CD4-positive, alpha-beta memory T cell (primary cell): ENCODE measurements at regions not wholly inside any gene's neighbourhood (a gene's known extent, or its start where the extent isn't known, plus 50 kb on each side); places are given as distances from the start of the nearest gene placed in this dataset.

ENCODE experiments used
- CTCF ChIA-PET: fragments of 350-600 bp; sonication (Branson Sonifier 250); formaldehyde crosslinking; loops from one replicate; lab custom pipeline; 2021; ENCODE audit warnings: inconsistent platforms; ENCODE audit not compliant: partially characterized antibody; lab: Charles Lee
- POLR2A ChIA-PET: fragments of 350-600 bp; sonication (Branson Sonifier 250); formaldehyde crosslinking; loops from one replicate; lab custom pipeline; 2021; ENCODE audit not compliant: partially characterized antibody; lab: Charles Lee
- DNase-seq, 5 donors: peaks; one replicate each; pipeline versions ENCODE4 v3.0.0 to v3.0.0-alpha.2; 2020 to 2022; ENCODE audit warnings: mixed read lengths in 1 of 5
- H3K27ac ChIP-seq: one replicate; pipeline ENCODE4 v1.7.0; 2013; ENCODE audit warnings: low read depth, low read length
- H3K27me3 ChIP-seq: 2 replicates; pipeline ENCODE4 v1.7.0; 2013; ENCODE audit warnings: mild to moderate bottlenecking, low read length, moderate library complexity; ENCODE audit not compliant: insufficient read depth
- H3K36me3 ChIP-seq: 2 replicates; pipeline ENCODE4 v1.7.0; 2013; ENCODE audit warnings: mild to moderate bottlenecking, low read length, moderate library complexity; ENCODE audit not compliant: insufficient read depth
- H3K4me1 ChIP-seq: 2 replicates; pipeline ENCODE4 v1.7.0; 2013; ENCODE audit warnings: mild to moderate bottlenecking, low read length, moderate library complexity; ENCODE audit not compliant: insufficient read depth
- H3K4me3 ChIP-seq, 2 donors: one replicate each; pipeline ENCODE4 v1.7.0; 2013; ENCODE audit warnings: low read length in 2 of 2, mild to moderate bottlenecking in 1 of 2
- H3K9me3 ChIP-seq, 2 donors: one replicate each; pipeline ENCODE4 v1.7.0; 2013; ENCODE audit warnings: low read length in 2 of 2, control low read depth in 1 of 2; ENCODE audit not compliant: control insufficient read depth in 1 of 2
- H3K27ac Mint-ChIP-seq, 7 donors: one replicate each; pipeline ENCODE4 v1.8.0; 2020 to 2021; ENCODE audit warnings: mixed read lengths in 7 of 7, mild to moderate bottlenecking in 6 of 7, inconsistent platforms in 3 of 7, moderate library complexity in 3 of 7
- H3K27me3 Mint-ChIP-seq, 2 donors: one replicate each; pipeline ENCODE4 v1.8.0; 2020 to 2021; ENCODE audit warnings: mixed read lengths in 2 of 2
- H3K36me3 Mint-ChIP-seq, 2 donors: one replicate each; pipeline ENCODE4 v1.8.0; 2020 to 2021; ENCODE audit warnings: mixed read lengths in 2 of 2, inconsistent platforms in 1 of 2, mild to moderate bottlenecking in 1 of 2
- H3K4me1 Mint-ChIP-seq, 4 donors: one replicate each; pipeline ENCODE4 v1.8.0; 2020 to 2021; ENCODE audit warnings: mixed read lengths in 4 of 4, mild to moderate bottlenecking in 1 of 4
- H3K4me3 Mint-ChIP-seq, 8 donors: one replicate each; pipeline ENCODE4 v1.8.0; 2020 to 2021; ENCODE audit warnings: mixed read lengths in 8 of 8, mild to moderate bottlenecking in 7 of 8, moderate library complexity in 6 of 8, inconsistent platforms in 3 of 8
- H3K9me3 Mint-ChIP-seq, 8 donors: one replicate each; pipeline ENCODE4 v1.8.0; 2020 to 2021; ENCODE audit warnings: mixed read lengths in 8 of 8, mild to moderate bottlenecking in 5 of 8, inconsistent platforms in 3 of 8, moderate library complexity in 1 of 8
- intact Hi-C: fragments of 100-400 bp; cut with micrococcal nuclease; formaldehyde crosslinking; loops from one replicate; pipeline ENCODE4 v1.15.1; 2023

DNA sequence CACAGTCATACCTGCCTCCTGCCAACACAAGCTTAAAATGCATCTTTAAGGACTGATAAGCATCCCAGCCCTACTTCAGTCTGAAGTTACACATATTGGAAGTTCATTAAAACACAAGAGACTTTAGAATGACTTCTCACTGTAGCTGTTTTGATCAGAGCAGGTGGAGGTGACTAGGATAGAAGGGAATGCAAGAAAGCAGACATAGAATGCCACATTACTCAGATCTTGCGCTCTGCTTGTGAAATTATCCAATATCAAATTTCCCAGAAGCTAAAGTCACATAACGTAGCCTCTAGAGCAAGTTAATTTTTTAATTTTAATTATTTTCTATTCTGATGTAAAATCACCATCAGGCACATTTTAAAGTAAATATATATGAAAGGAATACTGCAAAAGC, 306.5 kb downstream of the PLOD2 start:
- no peaks in the 10 kb centered on the region for H3K36me3 ChIP-seq
- CTCF ChIA-PET, result no interaction called here
- DNase-seq, result no peak
- no peaks in the 10 kb centered on the region for H3K27me3 Mint-ChIP-seq
- no peak overlapping the region for H3K4me3 ChIP-seq
- peaks cover 0 to 5% (median under 1%) of the 10 kb centered on the region in 8 donors for H3K9me3 Mint-ChIP-seq
- H3K9me3 ChIP-seq, result no peaks in the 10 kb centered on the region
- H3K27me3 ChIP-seq, result no peaks in the 10 kb centered on the region
- H3K27ac ChIP-seq, result no peak overlapping the region
- no peaks in the 10 kb centered on the region for H3K36me3 Mint-ChIP-seq
- intact Hi-C loops, result no loop called here
- H3K4me1 Mint-ChIP-seq, result no peaks in the 10 kb centered on the region
- H3K4me1 ChIP-seq, result no peaks in the 10 kb centered on the region
- POLR2A ChIA-PET, result no interaction called here
- H3K27ac Mint-ChIP-seq, result peak overlapping the region in 1 of 7 donors; percentile 3
- H3K4me3 Mint-ChIP-seq, result no peak overlapping the region

DNA sequence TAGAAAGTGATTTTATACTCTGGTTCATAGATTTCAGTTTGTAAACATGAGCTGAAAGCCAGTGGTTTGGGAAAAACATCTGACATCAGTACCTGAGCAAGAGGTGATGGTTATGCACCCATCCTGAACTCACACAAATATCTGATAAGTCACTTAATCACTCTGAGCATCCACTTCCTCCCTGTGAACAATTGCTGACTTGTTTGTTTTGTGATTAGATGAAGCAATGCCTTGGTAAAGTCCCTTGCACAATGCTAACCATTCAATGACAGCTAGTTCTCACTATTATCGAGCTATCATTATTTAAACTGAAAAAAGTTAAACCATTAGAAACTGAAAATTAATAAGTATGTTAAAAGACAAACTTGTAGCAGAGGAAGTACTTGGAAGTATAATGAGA, 303.0 kb downstream of the PLOD2 start:
- H3K9me3 ChIP-seq, result no peaks in the 10 kb centered on the region
- DNase-seq, result no peak
- ChIA-PET POLR2A (no interaction called here), CTCF (no interaction called here)
- Mint-ChIP-seq H3K36me3 (no peaks in the 10 kb centered on the region), H3K4me3 (no peak overlapping the region), H3K27me3 (no peaks in the 10 kb centered on the region), H3K27ac (no peak overlapping the region), H3K9me3 (peaks cover 0 to 3% (median under 1%) of the 10 kb centered on the region in 8 donors), H3K4me1 (no peaks in the 10 kb centered on the region)
- H3K36me3 ChIP-seq, result no peaks in the 10 kb centered on the region
- H3K27ac ChIP-seq, result no peak overlapping the region
- H3K4me3 ChIP-seq, result no peak overlapping the region
- intact Hi-C loops, result no loop called here
- no peaks in the 10 kb centered on the region for H3K4me1 ChIP-seq
- no peaks in the 10 kb centered on the region for H3K27me3 ChIP-seq

DNA sequence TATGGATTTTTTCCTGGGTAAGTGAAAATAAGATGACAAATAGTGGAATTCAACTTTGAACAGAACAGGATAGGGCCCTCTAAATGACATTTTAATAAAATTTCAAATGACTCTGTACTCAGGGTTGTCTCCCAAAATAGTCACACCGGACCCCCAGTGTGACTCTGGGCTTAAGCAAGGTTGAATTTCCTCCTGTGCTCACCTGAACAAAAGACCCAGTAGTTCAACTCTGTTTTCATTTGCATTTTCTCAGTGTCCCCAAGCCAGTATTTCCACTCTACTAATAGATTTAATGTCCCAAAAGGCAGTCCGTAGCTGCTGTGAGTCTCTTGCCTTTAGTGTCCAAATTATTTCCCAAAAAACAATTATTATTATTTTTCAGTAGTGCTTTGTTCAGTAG, 296.6 kb downstream of the PLOD2 start:
- no peak overlapping the region for H3K27ac ChIP-seq
- H3K9me3 Mint-ChIP-seq, result peaks cover 0 to 10% (median 0%) of the 10 kb centered on the region in 8 donors

DNA sequence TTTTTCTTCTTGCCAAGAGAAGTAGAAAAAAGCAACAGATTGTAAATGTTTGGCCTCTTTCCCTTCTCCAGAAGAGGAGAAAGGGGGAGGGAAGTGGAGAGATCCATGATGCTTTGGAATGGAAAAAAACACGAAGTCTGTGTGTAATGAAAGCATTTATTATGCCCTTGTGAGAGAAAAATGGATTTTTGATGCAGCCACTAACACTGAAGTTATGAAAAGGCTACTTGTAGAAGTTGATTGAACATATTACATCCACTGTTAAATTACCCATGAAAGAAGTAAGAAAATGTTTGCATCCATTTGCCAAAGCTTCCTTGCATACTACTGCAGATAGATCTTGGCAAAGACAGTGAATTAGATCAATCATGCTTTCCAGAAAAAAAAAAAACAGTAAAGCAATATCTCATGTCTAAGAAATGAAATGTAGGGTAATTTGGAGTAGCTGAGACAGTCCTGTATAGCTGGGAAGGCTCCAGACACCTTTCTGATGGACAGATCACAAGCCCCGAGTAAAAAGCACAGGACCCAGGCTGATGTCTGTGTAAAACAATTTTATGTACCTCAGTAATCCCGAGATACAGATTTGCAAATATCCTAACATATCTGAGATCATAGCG, 295.5 kb downstream of the PLOD2 start:
- POLR2A ChIA-PET, result no interaction called here
- H3K4me1 Mint-ChIP-seq, result no peaks in the 10 kb centered on the region
- Histone ChIP-seq H3K9me3 (no peaks in the 10 kb centered on the region), H3K27me3 (no peaks in the 10 kb centered on the region), H3K4me3 (no peak overlapping the region), H3K27ac (no peak overlapping the region), H3K36me3 (no peaks in the 10 kb centered on the region), H3K4me1 (no peaks in the 10 kb centered on the region)
- DNase-seq, result no peak
- no peaks in the 10 kb centered on the region for H3K27me3 Mint-ChIP-seq
- H3K9me3 Mint-ChIP-seq, result peaks cover 0 to 13% (median 0%) of the 10 kb centered on the region in 8 donors
- intact Hi-C loops, result no loop called here
- CTCF ChIA-PET, result no interaction called here
- H3K36me3 Mint-ChIP-seq, result no peaks in the 10 kb centered on the region
- H3K27ac Mint-ChIP-seq, result no peak overlapping the region
- no peak overlapping the region for H3K4me3 Mint-ChIP-seq

More for the DNA sequence above, 296.6 kb downstream of the PLOD2 start:
- Mint-ChIP-seq H3K36me3 (no peaks in the 10 kb centered on the region), H3K4me3 (no peak overlapping the region), H3K27ac (no peak overlapping the region), H3K27me3 (no peaks in the 10 kb centered on the region), H3K4me1 (no peaks in the 10 kb centered on the region)
- DNase-seq, result no peak
- Histone ChIP-seq H3K9me3 (no peaks in the 10 kb centered on the region), H3K36me3 (no peaks in the 10 kb centered on the region), H3K4me1 (no peaks in the 10 kb centered on the region), H3K4me3 (no peak overlapping the region), H3K27me3 (no peaks in the 10 kb centered on the region)
- CTCF ChIA-PET, result no interaction called here
- intact Hi-C loops, result no loop called here
- POLR2A ChIA-PET, result no interaction called here

DNA sequence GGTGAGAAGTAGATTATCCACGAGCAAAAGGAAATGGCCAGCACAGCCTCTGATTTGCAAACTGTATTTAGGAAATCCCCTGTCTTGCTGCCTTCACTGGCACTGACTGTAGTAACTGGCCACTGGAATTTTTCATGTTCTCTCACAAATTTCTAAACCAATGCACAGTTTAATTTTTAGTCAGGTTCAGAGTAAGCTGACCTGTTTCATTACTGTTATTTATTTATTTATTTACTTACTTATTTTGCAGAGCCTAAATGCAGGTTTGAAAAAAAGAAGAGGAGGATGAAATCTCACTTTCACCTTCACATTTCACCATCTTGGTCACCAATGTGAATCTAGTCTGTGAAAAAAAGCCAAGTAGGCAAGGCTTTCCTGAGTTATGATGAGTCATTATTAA, 291.0 kb downstream of the PLOD2 start:
- no peaks in the 10 kb centered on the region for H3K4me1 ChIP-seq
- intact Hi-C loops, result no loop called here
- Mint-ChIP-seq H3K27ac (no peak overlapping the region), H3K36me3 (no peaks in the 10 kb centered on the region), H3K4me3 (no peak overlapping the region), H3K27me3 (no peaks in the 10 kb centered on the region), H3K9me3 (peaks cover 0 to 12% (median 1%) of the 10 kb centered on the region in 8 donors), H3K4me1 (no peaks in the 10 kb centered on the region)
- H3K27ac ChIP-seq, result no peak overlapping the region
- no peaks in the 10 kb centered on the region for H3K9me3 ChIP-seq
- H3K4me3 ChIP-seq, result no peak overlapping the region
- DNase-seq, result no peak
- no peaks in the 10 kb centered on the region for H3K36me3 ChIP-seq
- no peaks in the 10 kb centered on the region for H3K27me3 ChIP-seq
- POLR2A ChIA-PET, result no interaction called here
- CTCF ChIA-PET, result no interaction called here

DNA sequence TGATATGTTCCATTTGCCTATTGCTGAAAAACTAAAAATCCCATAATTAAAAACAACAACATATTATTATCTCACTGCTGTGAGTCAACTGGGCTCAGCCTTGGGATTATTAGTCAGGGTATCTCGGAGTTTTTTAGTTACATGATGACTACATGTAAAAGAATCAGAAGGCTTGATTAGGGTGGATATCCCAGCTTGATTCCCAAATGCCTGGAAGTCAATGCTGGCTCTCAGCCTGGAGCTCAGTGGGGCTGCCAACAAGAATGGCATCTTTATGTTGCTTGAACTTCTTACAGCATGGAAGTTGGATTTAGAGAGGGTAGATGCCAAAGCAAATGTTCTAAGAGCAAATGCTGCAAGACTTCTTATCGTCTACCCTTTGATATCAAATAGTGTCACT, 278.5 kb downstream of the PLOD2 start:
- CTCF ChIA-PET, result no interaction called here
- Histone ChIP-seq H3K36me3 (no peaks in the 10 kb centered on the region), H3K4me3 (no peak overlapping the region), H3K9me3 (no peaks in the 10 kb centered on the region), H3K27ac (no peak overlapping the region), H3K27me3 (no peaks in the 10 kb centered on the region), H3K4me1 (no peaks in the 10 kb centered on the region)
- H3K27ac Mint-ChIP-seq, result no peak overlapping the region
- H3K4me3 Mint-ChIP-seq, result no peak overlapping the region
- peaks cover 0 to 11% (median 2%) of the 10 kb centered on the region in 8 donors for H3K9me3 Mint-ChIP-seq
- POLR2A ChIA-PET, result no interaction called here
- intact Hi-C loops, result no loop called here
- no peaks in the 10 kb centered on the region for H3K36me3 Mint-ChIP-seq
- no peaks in the 10 kb centered on the region for H3K27me3 Mint-ChIP-seq
- H3K4me1 Mint-ChIP-seq, result no peaks in the 10 kb centered on the region
- no peak for DNase-seq

DNA sequence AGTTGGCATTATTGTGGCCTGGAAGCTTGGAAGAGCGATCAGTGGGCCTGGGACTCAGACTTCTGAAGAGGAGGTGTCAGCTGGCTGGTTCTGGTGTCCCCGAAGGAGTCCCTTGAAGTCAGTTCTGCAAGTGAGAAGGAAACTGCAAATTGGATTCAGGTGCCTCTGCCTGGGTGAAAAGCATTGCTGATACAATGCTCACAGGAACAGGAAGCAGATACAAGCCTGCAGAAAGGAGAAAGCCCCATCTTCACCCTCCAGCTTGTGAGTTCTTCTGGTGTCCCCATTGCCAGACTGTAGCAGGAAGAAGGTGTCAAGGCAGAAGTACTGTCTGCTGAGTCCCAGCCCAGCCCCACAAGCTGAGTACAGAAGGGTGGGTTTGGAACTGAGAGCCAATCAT, 271.3 kb downstream of the PLOD2 start:
- Histone ChIP-seq H3K9me3 (no peaks in the 10 kb centered on the region), H3K27ac (no peak overlapping the region), H3K4me3 (no peak overlapping the region), H3K27me3 (no peaks in the 10 kb centered on the region), H3K36me3 (no peaks in the 10 kb centered on the region), H3K4me1 (no peaks in the 10 kb centered on the region)
- intact Hi-C loops, result no loop called here
- Mint-ChIP-seq H3K36me3 (no peaks in the 10 kb centered on the region), H3K9me3 (peaks cover 0 to 5% (median 0%) of the 10 kb centered on the region in 8 donors), H3K27me3 (no peaks in the 10 kb centered on the region), H3K4me3 (no peak overlapping the region), H3K4me1 (no peaks in the 10 kb centered on the region), H3K27ac (no peak overlapping the region)
- DNase-seq, result no peak
- ChIA-PET CTCF (no interaction called here), POLR2A (no interaction called here)

DNA sequence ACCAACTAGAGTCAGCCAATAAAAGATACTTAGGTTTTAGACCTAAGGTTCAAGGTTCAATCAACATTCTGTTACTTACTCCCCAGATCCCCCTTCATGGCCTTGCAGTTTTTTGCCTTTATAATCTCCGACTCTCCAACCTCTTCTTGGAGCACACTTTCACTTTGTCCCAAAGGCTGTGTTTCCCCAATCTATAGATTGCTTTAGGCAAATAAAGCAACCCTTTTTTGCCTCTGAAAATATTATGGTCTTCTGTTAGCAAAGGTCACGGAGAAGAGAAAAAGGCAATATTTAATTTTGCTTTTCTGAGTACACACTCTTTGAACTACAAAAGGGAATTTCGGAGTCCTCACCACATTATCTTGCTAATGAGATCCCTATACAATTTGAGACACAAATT, 268.1 kb downstream of the PLOD2 start:
- Histone ChIP-seq H3K4me1 (no peaks in the 10 kb centered on the region), H3K27ac (no peak overlapping the region), H3K36me3 (no peaks in the 10 kb centered on the region), H3K4me3 (no peak overlapping the region), H3K27me3 (no peaks in the 10 kb centered on the region), H3K9me3 (no peaks in the 10 kb centered on the region)
- Mint-ChIP-seq H3K9me3 (peaks cover 0 to 5% (median 0%) of the 10 kb centered on the region in 8 donors), H3K4me3 (no peak overlapping the region), H3K27me3 (no peaks in the 10 kb centered on the region), H3K4me1 (no peaks in the 10 kb centered on the region), H3K27ac (no peak overlapping the region), H3K36me3 (no peaks in the 10 kb centered on the region)
- POLR2A ChIA-PET, result no interaction called here
- CTCF ChIA-PET, result no interaction called here
- intact Hi-C loops, result no loop called here
- DNase-seq, result no peak
